IgD-negative memory B cell (primary cell): ENCODE measurements at regions not wholly inside any gene's neighbourhood (a gene's known extent, or its start where the extent isn't known, plus 50 kb on each side); places are given as distances from the start of the nearest gene placed in this dataset.
A peak's percentile ranks its signal among the peaks of the same experiment; 100 is the strongest.

Experiments
- H3K27ac Mint-ChIP-seq, 3 donors: one replicate each; pipeline ENCODE4 v1.8.0; 2020 to 2022; ENCODE audit warnings: mild to moderate bottlenecking in 3 of 3, mixed read lengths in 3 of 3, moderate library complexity in 1 of 3
- H3K27me3 Mint-ChIP-seq: one replicate; pipeline ENCODE4 v1.8.0; 2021; ENCODE audit warnings: mixed read lengths
- H3K36me3 Mint-ChIP-seq: one replicate; pipeline ENCODE4 v1.8.0; 2020; ENCODE audit warnings: mild to moderate bottlenecking, mixed read lengths
- H3K4me1 Mint-ChIP-seq, 3 donors: one replicate each; pipeline ENCODE4 v1.8.0; 2020 to 2022; ENCODE audit warnings: mixed read lengths in 3 of 3, mild to moderate bottlenecking in 1 of 3
- H3K4me3 Mint-ChIP-seq, 4 donors: one replicate each; pipeline ENCODE4 v1.8.0; 2020 to 2022; ENCODE audit warnings: mild to moderate bottlenecking in 4 of 4, mixed read lengths in 4 of 4, moderate library complexity in 3 of 4
- H3K9me3 Mint-ChIP-seq, 3 donors: one replicate each; pipeline ENCODE4 v1.8.0; 2020 to 2021; ENCODE audit warnings: mixed read lengths in 3 of 3, mild to moderate bottlenecking in 1 of 3

GRCh38 chr16:54462151-54462651 is 175.6 kb upstream of the IRX3 start:
- no peak overlapping the region for H3K4me3 Mint-ChIP-seq
- H3K9me3 Mint-ChIP-seq = peaks cover 3 to 18% (median 5%) of the 10 kb centered on the region in 3 donors
- H3K27ac Mint-ChIP-seq = no peak overlapping the region
- H3K36me3 Mint-ChIP-seq = no peaks in the 10 kb centered on the region
- no peaks in the 10 kb centered on the region for H3K27me3 Mint-ChIP-seq
- H3K4me1 Mint-ChIP-seq = no peaks in the 10 kb centered on the region

GRCh38 chr16:54460263-54460860 is 173.8 kb upstream of the IRX3 start:
- H3K27me3 Mint-ChIP-seq = no peaks in the 10 kb centered on the region
- H3K9me3 Mint-ChIP-seq = peaks cover 3 to 15% (median 3%) of the 10 kb centered on the region in 3 donors
- no peak overlapping the region for H3K27ac Mint-ChIP-seq

GRCh38 chr16:54459509-54460262 is 173.1 kb upstream of the IRX3 start:
- no peak overlapping the region for H3K4me3 Mint-ChIP-seq
- no peaks in the 10 kb centered on the region for H3K36me3 Mint-ChIP-seq
- H3K9me3 Mint-ChIP-seq = peaks cover 2 to 14% (median 3%) of the 10 kb centered on the region in 3 donors
- H3K4me1 Mint-ChIP-seq = no peaks in the 10 kb centered on the region
- H3K27me3 Mint-ChIP-seq = no peaks in the 10 kb centered on the region
- H3K27ac Mint-ChIP-seq = no peak overlapping the region

More at GRCh38 chr16:54460263-54460860, 173.8 kb upstream of the IRX3 start:
- Mint-ChIP-seq H3K36me3 (no peaks in the 10 kb centered on the region), H3K4me1 (no peaks in the 10 kb centered on the region), H3K4me3 (no peak overlapping the region)

- H3K27me3 Mint-ChIP-seq = no peaks in the 10 kb centered on the region
- H3K9me3 Mint-ChIP-seq = peaks cover 2 to 8% (median 2%) of the 10 kb centered on the region in 3 donors
- no peaks in the 10 kb centered on the region for H3K36me3 Mint-ChIP-seq
- no peak overlapping the region for H3K4me3 Mint-ChIP-seq
- peaks cover 0 to under 1% (median 0%) of the 10 kb centered on the region in 3 donors for H3K4me1 Mint-ChIP-seq
- H3K27ac Mint-ChIP-seq = no peak overlapping the region
Measured at GRCh38 chr16:54458923-54459322, 172.3 kb upstream of the IRX3 start.

GRCh38 chr16:54456291-54456690 is 169.7 kb upstream of the IRX3 start:
- Mint-ChIP-seq H3K36me3 (no peaks in the 10 kb centered on the region), H3K27ac (no peak overlapping the region), H3K9me3 (peaks cover 2 to 4% (median 2%) of the 10 kb centered on the region in 3 donors), H3K4me1 (peaks cover 0 to 1% (median 0%) of the 10 kb centered on the region in 3 donors), H3K27me3 (no peaks in the 10 kb centered on the region), H3K4me3 (no peak overlapping the region)

GRCh38 chr16:54455030-54455725 is 168.6 kb upstream of the IRX3 start:
- Mint-ChIP-seq H3K4me3 (no peak overlapping the region), H3K27ac (no peak overlapping the region), H3K9me3 (peaks cover 2 to 4% (median 2%) of the 10 kb centered on the region in 3 donors), H3K27me3 (no peaks in the 10 kb centered on the region), H3K36me3 (no peaks in the 10 kb centered on the region), H3K4me1 (peaks cover 0 to 1% (median 0%) of the 10 kb centered on the region in 3 donors)

GRCh38 chr16:54454616-54455015 is 168.0 kb upstream of the IRX3 start:
- peaks cover 0 to 1% (median 0%) of the 10 kb centered on the region in 3 donors for H3K4me1 Mint-ChIP-seq
- H3K27me3 Mint-ChIP-seq = no peaks in the 10 kb centered on the region
- H3K36me3 Mint-ChIP-seq = no peaks in the 10 kb centered on the region
- H3K9me3 Mint-ChIP-seq = peaks cover 2 to 4% (median 2%) of the 10 kb centered on the region in 3 donors
- no peak overlapping the region for H3K4me3 Mint-ChIP-seq
- no peak overlapping the region for H3K27ac Mint-ChIP-seq

GRCh38 chr16:54453871-54454270 is 167.3 kb upstream of the IRX3 start:
- Mint-ChIP-seq H3K27ac (peak overlapping the region in 1 of 3 donors; percentile 97), H3K9me3 (peaks cover 2 to 4% (median 2%) of the 10 kb centered on the region in 3 donors), H3K27me3 (no peaks in the 10 kb centered on the region), H3K4me3 (peak overlapping the region in 1 of 4 donors; percentile 14), H3K4me1 (peaks cover 0 to 1% (median 0%) of the 10 kb centered on the region in 3 donors), H3K36me3 (no peaks in the 10 kb centered on the region)

GRCh38 chr16:54447576-54448440 is 161.2 kb upstream of the IRX3 start:
- peaks cover 0 to 2% (median 0%) of the 10 kb centered on the region in 3 donors for H3K4me1 Mint-ChIP-seq

GRCh38 chr16:54446639-54447038 is 160.1 kb upstream of the IRX3 start:
- peaks cover 0 to 2% (median 0%) of the 10 kb centered on the region in 3 donors for H3K4me1 Mint-ChIP-seq
- no peak overlapping the region for H3K27ac Mint-ChIP-seq
- H3K4me3 Mint-ChIP-seq = no peak overlapping the region
- H3K9me3 Mint-ChIP-seq = peaks cover 0 to 7% (median 0%) of the 10 kb centered on the region in 3 donors
- H3K36me3 Mint-ChIP-seq = no peaks in the 10 kb centered on the region
- H3K27me3 Mint-ChIP-seq = no peaks in the 10 kb centered on the region

More at GRCh38 chr16:54447576-54448440, 161.2 kb upstream of the IRX3 start:
- Mint-ChIP-seq H3K9me3 (peaks cover 2 to 7% (median 2%) of the 10 kb centered on the region in 3 donors), H3K4me3 (no peak overlapping the region), H3K36me3 (no peaks in the 10 kb centered on the region), H3K27ac (no peak overlapping the region), H3K27me3 (no peaks in the 10 kb centered on the region)

GRCh38 chr16:54444851-54445458 is 158.4 kb upstream of the IRX3 start:
- Mint-ChIP-seq H3K27me3 (no peaks in the 10 kb centered on the region), H3K9me3 (peaks cover 0 to 3% (median 0%) of the 10 kb centered on the region in 3 donors), H3K4me1 (peaks cover 0 to 2% (median 0%) of the 10 kb centered on the region in 3 donors), H3K36me3 (no peaks in the 10 kb centered on the region), H3K4me3 (no peak overlapping the region), H3K27ac (no peak overlapping the region)

- no peak overlapping the region for H3K4me3 Mint-ChIP-seq
Measured at GRCh38 chr16:54443839-54444238, 157.3 kb upstream of the IRX3 start.

GRCh38 chr16:54443352-54443751 is 156.8 kb upstream of the IRX3 start:
- H3K4me3 Mint-ChIP-seq = no peak overlapping the region
- H3K36me3 Mint-ChIP-seq = no peaks in the 10 kb centered on the region
- peaks cover 0 to 2% (median 0%) of the 10 kb centered on the region in 3 donors for H3K4me1 Mint-ChIP-seq
- H3K9me3 Mint-ChIP-seq = peaks cover 0 to 8% (median 3%) of the 10 kb centered on the region in 3 donors
- no peak overlapping the region for H3K27ac Mint-ChIP-seq
- H3K27me3 Mint-ChIP-seq = no peaks in the 10 kb centered on the region

More at GRCh38 chr16:54443839-54444238, 157.3 kb upstream of the IRX3 start:
- Mint-ChIP-seq H3K4me1 (peaks cover 0 to 2% (median 0%) of the 10 kb centered on the region in 3 donors), H3K27me3 (no peaks in the 10 kb centered on the region), H3K36me3 (no peaks in the 10 kb centered on the region), H3K27ac (no peak overlapping the region), H3K9me3 (peaks cover 0 to 5% (median 1%) of the 10 kb centered on the region in 3 donors)

GRCh38 chr16:54442864-54443263 is 156.3 kb upstream of the IRX3 start:
- Mint-ChIP-seq H3K4me1 (peaks cover 0 to 2% (median 0%) of the 10 kb centered on the region in 3 donors), H3K36me3 (no peaks in the 10 kb centered on the region), H3K27me3 (no peaks in the 10 kb centered on the region), H3K27ac (no peak overlapping the region), H3K9me3 (peaks cover 2 to 8% (median 3%) of the 10 kb centered on the region in 3 donors), H3K4me3 (no peak overlapping the region)
